ENCODE measurements at regions not wholly inside any gene's neighbourhood (a gene's known extent, or its start where the extent isn't known, plus 50 kb on each side); places are given as distances from the start of the nearest gene placed in this dataset.
"Not testable (repeated sequence)": the region's sequence is repeated elsewhere in the genome, so short reads cannot be mapped to it uniquely, and the experiment has no call there.

DNA sequence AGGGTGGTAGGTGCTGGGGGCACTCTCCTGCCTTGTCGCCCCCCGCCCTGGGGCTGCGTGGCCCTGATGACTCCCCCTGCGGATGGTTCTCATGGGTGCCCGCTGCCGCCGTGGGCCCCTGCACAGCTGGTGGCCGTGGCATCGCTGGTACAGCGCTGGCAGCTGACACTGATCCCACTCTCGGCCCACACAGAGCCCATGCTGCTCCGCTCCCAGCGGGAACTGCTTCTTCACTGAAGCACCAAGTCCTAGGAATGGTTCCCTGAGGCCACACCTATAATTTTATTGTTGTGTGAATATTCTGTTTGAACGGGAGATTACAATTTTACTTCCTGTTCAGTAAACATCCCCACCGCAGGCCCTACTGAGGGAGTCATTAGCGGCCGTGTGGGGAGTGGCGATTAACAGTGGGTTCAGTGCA, 138.6 kb upstream of the NKX1-1 start:
- H3K27me3 ChIP-seq (replicated peaks in 1 of 7) = peaks cover 0 to 66% (median 0%) of the 10 kb centered on the region in 7 donors
- intact Hi-C loops (cut with DNase I; ENCODE audit: low total_unique reads) = no loop called here
- 39 to 80% (median 60%) methylated on average over 10 to 18 of the region's 18 CpGs for WGBS, 5 donors
- H3K4me3 ChIP-seq = no peak overlapping the region
- DNase-seq = no peak
- peak overlapping the region in 1 of 8 donors; percentile 33 for H3K27ac ChIP-seq
- no peak for TF ChIP-seq POLR2A (IDR thresholded peaks at IDR 0.05)
- TF ChIP-seq CTCF (IDR thresholded peaks at IDR 0.05 in 8 of 11, conservative IDR thresholded peaks at IDR 0.05 in 3 of 11) = no peak
- no peaks in the 10 kb centered on the region for H3K9me3 ChIP-seq
- H3K4me1 ChIP-seq = peaks cover 0 to 17% (median 11%) of the 10 kb centered on the region in 6 donors
- H3K36me3 ChIP-seq = no peaks in the 10 kb centered on the region

DNA sequence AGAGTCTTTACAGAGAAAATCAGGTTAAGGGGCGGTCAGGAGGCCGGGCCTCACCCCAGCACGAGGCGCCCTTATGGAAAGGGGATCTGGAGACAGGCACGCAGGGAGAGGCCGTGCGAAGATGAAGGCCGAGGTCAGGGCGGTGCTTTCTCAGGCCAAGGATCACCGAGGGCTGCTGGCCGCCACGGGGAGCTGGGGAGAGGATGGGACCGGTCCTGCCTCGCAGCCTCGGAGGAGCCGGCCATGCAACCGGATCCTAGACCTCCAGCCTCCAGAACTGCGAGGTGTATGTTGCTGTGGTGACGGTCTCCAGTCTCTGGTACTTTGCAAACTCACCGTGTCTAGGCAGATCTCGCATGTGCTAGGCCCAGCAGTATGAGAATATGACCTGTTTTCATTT, 138.2 kb upstream of the NKX1-1 start:
- DNase-seq; intact Hi-C loops (cut with DNase I; ENCODE audit: low total_unique reads); H3K36me3 ChIP-seq; H3K9me3 ChIP-seq; H3K4me3 ChIP-seq: not testable (repeated sequence)
- 66 to 85% (median 78%) methylated on average over 19 to 21 of the region's 21 CpGs for WGBS, 5 donors
- Histone ChIP-seq H3K27me3 (replicated peaks in 1 of 7) (peaks cover 0 to 65% (median 0%) of the 10 kb centered on the region in 7 donors), H3K27ac (peak overlapping the region in 1 of 8 donors; percentile 33), H3K4me1 (peaks cover 0 to 17% (median 11%) of the 10 kb centered on the region in 6 donors)

DNA sequence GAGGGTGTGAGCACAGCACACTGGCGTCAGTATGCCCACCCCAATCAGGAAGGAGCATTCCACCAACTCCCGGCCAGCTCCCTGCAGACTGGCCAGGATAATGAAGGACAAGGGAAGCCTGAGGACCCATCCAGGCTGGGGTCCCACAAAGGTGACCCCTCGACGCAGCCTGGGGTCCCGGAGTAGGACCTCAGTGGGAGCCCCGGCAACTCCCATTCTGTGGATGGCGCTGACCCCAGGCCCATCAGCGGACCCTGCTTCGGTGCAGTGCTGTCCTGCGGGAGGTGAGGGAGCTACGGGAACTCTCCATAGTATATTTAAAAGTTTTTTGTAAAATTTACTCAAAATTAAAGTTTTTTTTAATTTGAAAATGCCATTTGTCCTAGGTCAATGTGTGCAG, 137.7 kb upstream of the NKX1-1 start:
- no peak for DNase-seq
- peaks cover 0 to 14% (median 7%) of the 10 kb centered on the region in 6 donors for H3K4me1 ChIP-seq

DNA sequence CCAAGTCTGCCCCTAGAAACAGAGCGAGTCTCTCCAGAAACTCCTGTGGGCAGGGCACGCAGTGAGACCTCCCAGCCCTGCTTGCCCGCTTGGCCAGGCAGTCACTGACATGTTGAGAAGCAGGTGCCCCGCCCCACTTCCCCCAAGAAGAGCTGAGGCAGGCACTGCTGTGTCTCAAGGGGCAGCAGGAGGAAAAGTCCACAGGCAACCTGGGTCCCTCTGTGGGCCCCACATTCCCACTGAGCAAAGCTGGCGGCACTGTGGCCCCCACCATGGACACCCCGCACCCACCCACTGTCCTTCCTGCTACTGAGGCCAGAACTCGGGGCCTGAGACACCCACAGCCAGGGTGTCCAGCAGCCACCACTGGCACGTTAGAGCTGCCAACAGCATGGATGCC, 137.3 kb upstream of the NKX1-1 start:
- Histone ChIP-seq H3K4me1 (peaks cover 0 to 10% (median 3%) of the 10 kb centered on the region in 6 donors), H3K27ac (no peak overlapping the region), H3K4me3 (no peak overlapping the region), H3K36me3 (no peaks in the 10 kb centered on the region), H3K27me3 (replicated peaks in 1 of 7) (peaks cover 0 to 56% (median 0%) of the 10 kb centered on the region in 7 donors), H3K9me3 (no peaks in the 10 kb centered on the region)
- 80 to 93% (median 90%) methylated on average over 1 to 8 of the region's 8 CpGs for WGBS, 5 donors
- no peak for TF ChIP-seq CTCF (IDR thresholded peaks at IDR 0.05 in 8 of 11, conservative IDR thresholded peaks at IDR 0.05 in 3 of 11)
- no peak for TF ChIP-seq POLR2AphosphoS5 (IDR thresholded peaks at IDR 0.05)
- no peak for TF ChIP-seq POLR2A (IDR thresholded peaks at IDR 0.05)
- DNase-seq = no peak
- intact Hi-C loops (cut with DNase I; ENCODE audit: low total_unique reads) = no loop called here

More for the DNA sequence above, 137.7 kb upstream of the NKX1-1 start:
- H3K27ac ChIP-seq = no peak overlapping the region
- H3K27me3 ChIP-seq (replicated peaks in 1 of 7) = peaks cover 0 to 60% (median 0%) of the 10 kb centered on the region in 7 donors
- intact Hi-C loops (cut with DNase I; ENCODE audit: low total_unique reads) = no loop called here
- H3K4me3 ChIP-seq = no peak overlapping the region
- no peak for TF ChIP-seq POLR2AphosphoS5 (IDR thresholded peaks at IDR 0.05)
- TF ChIP-seq CTCF (IDR thresholded peaks at IDR 0.05 in 8 of 11, conservative IDR thresholded peaks at IDR 0.05 in 3 of 11) = no peak
- TF ChIP-seq POLR2A (IDR thresholded peaks at IDR 0.05) = no peak
- no peaks in the 10 kb centered on the region for H3K9me3 ChIP-seq
- 76 to 97% (median 90%) methylated on average over 9 to 11 of the region's 11 CpGs for WGBS, 5 donors
- H3K36me3 ChIP-seq = no peaks in the 10 kb centered on the region
